GM06990 (cell line): ENCODE measurements at regions not wholly inside any gene's neighbourhood (a gene's known extent, or its start where the extent isn't known, plus 50 kb on each side); places are given as distances from the start of the nearest gene placed in this dataset.

Experiments
- DNase-seq: peaks from one replicate; pipeline ENCODE4 v3.0.0-alpha.2; 2011; ENCODE audit not compliant: insufficient read length; ENCODE audit errors: extremely low read depth
- H3K27me3 ChIP-seq: replicated peaks from 2 replicates; pipeline ENCODE4 v1.6.0; 2011; ENCODE audit warnings: low read length; ENCODE audit not compliant: control insufficient read depth, insufficient read depth
- H3K36me3 ChIP-seq: 2 replicates; pipeline ENCODE4 v1.5.1; 2011; ENCODE audit warnings: low read length; ENCODE audit not compliant: control insufficient read depth, insufficient read depth
- H3K4me3 ChIP-seq: replicated peaks from 2 replicates; pipeline ENCODE4 v1.5.1; 2011; ENCODE audit warnings: low read depth, mild to moderate bottlenecking, control low read depth, low read length
- TF ChIP-seq, protein P1 (sequence below): IDR thresholded peaks from 2 replicates; pipeline ENCODE4 v1.5.1; 2011; ENCODE audit warnings: low read length, control low read depth, mild to moderate bottlenecking, inconsistent platforms; ENCODE audit not compliant: insufficient read depth, poor library complexity, severe bottlenecking

DNA sequence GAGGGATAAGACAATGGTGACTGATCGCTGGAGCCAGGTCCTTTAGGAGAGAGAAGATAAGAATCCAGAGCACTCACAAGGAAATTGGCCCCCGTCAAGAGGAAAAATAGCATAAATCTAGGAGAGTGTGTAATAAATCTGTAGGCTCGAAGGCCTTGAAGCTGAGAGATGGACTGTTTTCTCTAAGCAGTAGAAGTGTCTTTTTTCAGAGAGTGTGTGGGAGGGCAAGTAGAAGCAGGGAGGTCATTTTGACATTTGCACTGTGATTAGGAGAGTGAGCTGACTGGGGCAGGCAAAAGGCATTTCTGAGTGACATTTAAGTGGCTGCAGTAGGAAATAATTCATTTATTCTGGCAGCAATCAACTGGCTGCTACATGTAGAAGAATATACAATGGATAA, 78.0 kb upstream of the DDHD1 start:
- DNase-seq: no peak
- H3K36me3 ChIP-seq: no peaks in the 10 kb centered on the region
- no peak overlapping the region for H3K4me3 ChIP-seq
- TF ChIP-seq, protein P1, sequence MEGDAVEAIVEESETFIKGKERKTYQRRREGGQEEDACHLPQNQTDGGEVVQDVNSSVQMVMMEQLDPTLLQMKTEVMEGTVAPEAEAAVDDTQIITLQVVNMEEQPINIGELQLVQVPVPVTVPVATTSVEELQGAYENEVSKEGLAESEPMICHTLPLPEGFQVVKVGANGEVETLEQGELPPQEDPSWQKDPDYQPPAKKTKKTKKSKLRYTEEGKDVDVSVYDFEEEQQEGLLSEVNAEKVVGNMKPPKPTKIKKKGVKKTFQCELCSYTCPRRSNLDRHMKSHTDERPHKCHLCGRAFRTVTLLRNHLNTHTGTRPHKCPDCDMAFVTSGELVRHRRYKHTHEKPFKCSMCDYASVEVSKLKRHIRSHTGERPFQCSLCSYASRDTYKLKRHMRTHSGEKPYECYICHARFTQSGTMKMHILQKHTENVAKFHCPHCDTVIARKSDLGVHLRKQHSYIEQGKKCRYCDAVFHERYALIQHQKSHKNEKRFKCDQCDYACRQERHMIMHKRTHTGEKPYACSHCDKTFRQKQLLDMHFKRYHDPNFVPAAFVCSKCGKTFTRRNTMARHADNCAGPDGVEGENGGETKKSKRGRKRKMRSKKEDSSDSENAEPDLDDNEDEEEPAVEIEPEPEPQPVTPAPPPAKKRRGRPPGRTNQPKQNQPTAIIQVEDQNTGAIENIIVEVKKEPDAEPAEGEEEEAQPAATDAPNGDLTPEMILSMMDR: no peak
- H3K27me3 ChIP-seq: no peaks in the 10 kb centered on the region

DNA sequence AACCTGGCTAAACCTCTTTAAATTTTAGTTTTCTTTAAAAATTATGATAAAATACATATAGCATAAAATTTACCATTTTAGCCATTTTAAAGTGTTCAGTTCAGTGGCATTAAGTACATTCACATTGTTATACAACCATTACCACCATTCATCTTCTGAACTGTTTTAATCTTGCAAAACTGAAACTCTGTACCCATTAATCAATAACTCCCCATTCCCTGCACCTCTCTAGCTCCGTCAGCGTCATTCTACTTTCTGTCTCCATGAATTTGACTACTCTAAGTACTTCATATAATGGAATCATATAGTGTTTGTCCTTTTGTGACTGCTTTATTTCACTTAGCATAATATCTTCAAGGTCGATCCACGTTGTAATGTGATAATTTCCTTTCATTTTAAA, 75.8 kb upstream of the DDHD1 start:
- Histone ChIP-seq H3K4me3 (no peak overlapping the region), H3K36me3 (no peaks in the 10 kb centered on the region), H3K27me3 (no peaks in the 10 kb centered on the region)
- TF ChIP-seq, protein P1: no peak
- no peak for DNase-seq

DNA sequence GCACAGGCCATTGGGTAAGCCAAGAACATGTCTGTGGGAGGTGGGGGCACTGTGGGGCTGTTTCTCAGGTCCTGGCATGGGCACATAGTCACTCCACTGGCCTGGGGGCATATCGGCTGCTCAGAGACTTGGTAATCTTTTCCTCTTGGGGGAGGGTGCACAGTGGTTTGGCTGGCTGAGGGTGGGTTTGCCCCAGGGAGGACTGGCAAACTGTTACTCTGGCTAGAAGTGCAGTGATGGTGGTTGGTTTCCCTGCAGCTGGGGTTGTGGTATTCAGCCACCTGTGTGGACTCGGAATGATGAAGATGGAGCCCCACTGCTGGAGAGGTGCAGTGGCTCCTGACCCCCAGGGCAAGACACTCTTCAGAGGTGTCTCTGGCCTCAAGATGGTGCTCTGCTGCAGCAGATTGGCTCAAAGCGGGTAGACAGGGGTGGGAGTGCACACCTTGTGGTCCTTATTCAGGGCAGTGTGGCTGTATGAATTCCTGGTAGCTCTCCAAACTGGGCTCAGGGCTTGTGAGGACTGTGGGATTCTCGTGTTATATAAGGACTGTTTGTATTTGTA, 74.1 kb upstream of the DDHD1 start:
- TF ChIP-seq, protein P1: no peak
- H3K36me3 ChIP-seq: no peaks in the 10 kb centered on the region
- no peak for DNase-seq
- H3K27me3 ChIP-seq: no peaks in the 10 kb centered on the region
- no peak overlapping the region for H3K4me3 ChIP-seq

DNA sequence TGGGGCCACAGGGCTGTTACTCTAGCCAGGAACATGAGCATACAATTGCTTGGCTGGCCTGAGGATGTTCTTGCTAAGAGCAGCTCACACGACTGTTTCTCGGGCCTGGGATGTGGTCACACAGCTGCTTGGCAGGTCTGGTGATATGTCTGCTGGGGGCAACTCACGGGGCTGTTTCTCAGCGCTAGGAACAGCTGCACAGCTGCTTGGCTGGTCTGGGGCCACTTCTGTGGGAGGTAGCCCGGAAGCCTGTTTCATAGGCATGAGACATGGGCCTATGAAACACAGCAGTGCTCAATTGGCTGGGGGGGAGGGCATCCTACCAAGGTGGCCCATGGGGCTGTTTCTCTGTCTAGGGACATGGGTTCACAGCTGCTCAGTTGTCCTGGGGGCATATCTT, 73.4 kb upstream of the DDHD1 start:
- no peaks in the 10 kb centered on the region for H3K27me3 ChIP-seq
- TF ChIP-seq, protein P1: no peak
- no peaks in the 10 kb centered on the region for H3K36me3 ChIP-seq
- no peak for DNase-seq
- no peak overlapping the region for H3K4me3 ChIP-seq

DNA sequence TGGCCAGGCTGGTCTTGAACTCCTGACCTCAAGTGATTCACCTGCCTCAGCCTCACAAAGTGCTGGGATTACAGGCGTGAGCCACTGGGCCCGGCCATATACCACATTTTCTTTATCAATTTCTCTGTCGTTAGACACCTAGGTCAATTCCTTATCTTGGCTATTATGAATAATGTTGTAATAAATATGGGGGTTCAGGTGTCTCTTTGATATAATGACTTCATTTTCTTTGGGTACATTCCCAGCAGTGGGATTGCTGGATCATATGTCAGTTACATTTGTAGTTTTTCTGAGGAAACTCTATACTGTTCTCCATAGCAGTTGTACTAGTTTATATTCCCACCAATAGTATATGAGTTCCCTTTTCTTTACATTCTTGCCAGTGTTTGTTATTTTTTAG, 67.8 kb upstream of the DDHD1 start:
- no peak for DNase-seq
- Histone ChIP-seq H3K4me3 (no peak overlapping the region), H3K36me3 (no peaks in the 10 kb centered on the region), H3K27me3 (no peaks in the 10 kb centered on the region)
- TF ChIP-seq, protein P1: no peak

DNA sequence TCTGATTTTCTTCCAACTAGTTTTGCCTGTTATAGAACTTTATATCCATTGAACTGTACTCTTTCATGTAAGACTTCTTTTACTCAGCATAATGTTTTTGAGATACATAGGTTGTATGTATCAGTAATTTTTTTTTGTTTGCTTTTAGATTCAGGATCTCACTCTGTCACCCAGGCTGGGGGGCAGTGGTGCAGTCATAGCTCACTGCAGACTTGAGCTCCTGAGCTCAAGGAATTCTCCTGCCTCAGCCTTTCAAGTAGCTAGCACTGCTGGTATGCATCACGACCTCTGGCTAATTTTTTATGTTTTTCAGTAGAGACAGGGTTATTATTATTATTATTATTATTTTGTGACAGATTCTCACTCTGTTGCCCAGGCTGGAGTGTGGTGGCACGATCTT, 65.0 kb upstream of the DDHD1 start:
- H3K36me3 ChIP-seq: no peaks in the 10 kb centered on the region
- TF ChIP-seq, protein P1: no peak
- no peak for DNase-seq
- no peaks in the 10 kb centered on the region for H3K27me3 ChIP-seq
- H3K4me3 ChIP-seq: peak overlapping the region; percentile 72
